ENCODE measurements at regions not wholly inside any gene's neighbourhood (a gene's known extent, or its start where the extent isn't known, plus 50 kb on each side); places are given as distances from the start of the nearest gene placed in this dataset.
"Not testable (repeated sequence)": the region's sequence is repeated elsewhere in the genome, so short reads cannot be mapped to it uniquely, and the experiment has no call there.

DNA sequence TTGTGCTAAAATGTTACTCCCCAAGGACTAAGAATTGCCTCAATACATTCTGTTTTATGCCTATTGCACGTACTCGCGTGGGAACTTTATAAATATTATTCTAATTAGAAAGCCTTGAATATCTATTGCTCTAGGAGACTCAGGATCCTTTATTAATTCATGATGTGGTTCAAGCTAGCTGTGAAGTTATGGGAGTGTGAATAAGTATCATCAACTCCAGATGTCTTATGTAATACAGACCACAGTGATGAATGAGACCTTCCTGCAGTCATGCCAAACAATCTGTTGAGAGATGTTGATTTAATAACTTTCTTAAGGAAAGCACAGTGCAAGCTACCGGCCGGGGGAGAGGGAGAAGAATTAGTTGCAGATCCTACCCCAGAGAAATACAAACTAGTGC lies 519.2 kb upstream of the ZP4 start:
- no peak for DNase-seq

GRCh38 chr1:238409191-238409850 lies 518.6 kb upstream of the ZP4 start:
- no peak for DNase-seq

DNA sequence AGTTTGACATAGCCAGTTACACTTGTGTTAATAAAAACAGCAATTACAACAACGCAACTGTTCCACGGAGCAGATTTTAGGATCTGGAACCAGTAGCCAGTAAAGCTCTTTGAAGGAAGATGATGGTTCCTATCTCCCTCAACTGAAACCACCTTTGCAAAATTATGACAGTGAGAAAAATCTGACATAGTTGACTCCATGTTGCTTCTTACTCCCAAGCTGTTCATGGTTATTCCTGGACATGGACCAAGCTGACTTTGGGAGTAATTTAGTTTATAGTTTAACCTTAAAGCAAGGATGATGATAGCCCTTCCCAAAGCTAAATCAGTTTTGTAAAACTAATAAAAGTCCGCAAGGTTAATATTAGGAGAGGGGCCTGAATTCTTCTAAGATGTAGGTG lies 518.0 kb upstream of the ZP4 start:
- no peak for DNase-seq

GRCh38 chr1:238406098-238406860 lies 515.6 kb upstream of the ZP4 start:
- no peak for DNase-seq

DNA sequence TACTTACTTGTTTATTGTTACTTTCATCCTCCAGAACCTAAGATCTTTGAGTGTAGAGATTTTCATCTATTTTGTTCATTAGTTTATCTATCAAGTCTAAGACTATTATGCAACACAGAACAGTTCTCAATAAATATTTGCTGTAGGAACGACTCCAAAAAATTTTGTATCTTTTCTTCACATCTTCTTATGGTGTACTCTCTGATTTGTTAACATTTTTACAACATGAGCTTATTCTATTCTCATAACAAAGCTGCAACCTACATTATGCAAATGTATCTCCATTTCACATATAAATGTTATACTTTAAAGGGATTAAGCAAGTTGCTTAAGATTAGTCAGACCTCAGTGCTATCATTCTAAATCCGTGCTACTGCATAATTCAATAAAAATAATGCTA lies 514.2 kb upstream of the ZP4 start:
- no peak for DNase-seq

GRCh38 chr1:238404481-238404880 lies 513.8 kb upstream of the ZP4 start:
- DNase-seq: no peak

GRCh38 chr1:238401144-238401543 lies 510.4 kb upstream of the ZP4 start:
- no peak for DNase-seq

GRCh38 chr1:238399558-238399957 lies 508.8 kb upstream of the ZP4 start:
- no peak for DNase-seq

DNA sequence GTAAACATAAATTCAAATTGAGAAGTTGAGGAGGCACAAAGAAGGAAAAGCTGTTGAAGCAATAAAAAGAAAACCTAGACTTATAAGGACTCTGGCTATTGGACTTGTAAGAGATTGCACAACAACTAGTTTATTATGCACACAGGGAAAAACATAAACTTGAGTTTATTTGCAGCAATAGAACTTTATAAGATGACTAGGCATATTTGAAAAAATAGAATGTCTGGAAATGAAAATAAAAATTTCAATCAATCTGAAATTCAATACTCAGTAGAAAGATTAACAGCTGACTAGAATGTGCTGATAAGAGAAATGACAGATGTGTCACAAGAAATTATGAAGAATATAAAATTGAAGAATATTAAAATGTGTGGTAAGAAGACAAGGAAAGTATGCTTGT lies 505.4 kb upstream of the ZP4 start:
- no peak for DNase-seq

GRCh38 chr1:238384381-238384780 lies 493.7 kb upstream of the ZP4 start:
- no peak for DNase-seq

GRCh38 chr1:238380167-238380566 lies 489.4 kb upstream of the ZP4 start:
- no peak for DNase-seq

DNA sequence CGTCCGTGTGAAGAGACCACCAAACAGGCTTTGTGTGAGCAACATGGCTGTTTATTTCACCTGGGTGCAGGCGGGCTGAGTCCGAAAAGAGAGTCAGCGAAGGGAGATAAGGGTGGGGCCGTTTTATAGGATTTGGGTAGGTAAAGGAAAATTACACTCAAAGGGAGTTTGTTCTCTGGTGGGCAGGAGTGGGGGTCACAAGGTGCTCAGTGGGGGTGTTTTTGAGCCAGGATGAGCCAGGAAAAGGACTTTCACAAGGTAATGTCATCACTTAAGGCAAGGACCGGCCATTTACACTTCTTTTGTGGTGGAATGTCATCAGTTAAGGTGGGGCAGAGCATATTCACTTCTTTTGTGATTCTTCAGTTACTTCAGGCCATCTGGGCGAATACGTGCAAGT lies 488.7 kb upstream of the ZP4 start:
- DNase-seq: not testable (repeated sequence)

GRCh38 chr1:238377280-238377919 lies 486.7 kb upstream of the ZP4 start:
- no peak for DNase-seq

GRCh38 chr1:238370599-238370998 lies 479.9 kb upstream of the ZP4 start:
- no peak for DNase-seq

- no peak for DNase-seq
Observed at GRCh38 chr1:238364214-238364892, 473.6 kb upstream of the ZP4 start.

- no peak for DNase-seq
Observed at GRCh38 chr1:238360474-238360873, 469.8 kb upstream of the ZP4 start.

- no peak for DNase-seq
Observed at GRCh38 chr1:238350471-238350870, 459.7 kb upstream of the ZP4 start.

- no peak for DNase-seq
Observed at GRCh38 chr1:238346340-238346739, 455.6 kb upstream of the ZP4 start.

DNA sequence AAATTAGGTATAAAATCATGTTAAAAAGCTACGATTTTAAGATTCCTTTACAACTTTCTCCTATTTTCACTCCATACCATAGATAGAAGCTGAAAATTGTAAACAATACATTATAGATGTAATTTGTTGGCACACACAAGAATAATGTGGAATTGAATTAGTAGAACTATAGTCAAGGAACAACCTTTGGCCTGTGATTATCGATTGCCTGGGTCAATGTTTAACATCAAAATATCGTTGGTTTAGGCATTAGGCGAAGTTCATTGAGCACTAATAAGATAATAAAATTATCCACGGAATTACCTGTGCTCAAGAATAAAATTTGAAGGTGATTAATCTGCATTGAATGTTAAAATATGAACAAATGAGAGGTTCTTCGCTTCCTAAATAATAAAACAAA lies 455.1 kb upstream of the ZP4 start:
- no peak for DNase-seq

- no peak for DNase-seq
Observed at GRCh38 chr1:238343852-238344251, 453.1 kb upstream of the ZP4 start.

- DNase-seq: no peak
Observed at GRCh38 chr1:238341395-238341794, 450.7 kb upstream of the ZP4 start.

- DNase-seq: no peak
Observed at GRCh38 chr1:238340989-238341388, 450.3 kb upstream of the ZP4 start.

GRCh38 chr1:238336531-238336930 lies 445.8 kb upstream of the ZP4 start:
- no peak for DNase-seq

GRCh38 chr1:238334170-238334569 lies 443.4 kb upstream of the ZP4 start:
- no peak for DNase-seq

Measured in GF-D8 (cell line).